LoVo (cell line): ENCODE measurements at regions not wholly inside any gene's neighbourhood (a gene's known extent, or its start where the extent isn't known, plus 50 kb on each side); places are given as distances from the start of the nearest gene placed in this dataset.
"Not testable (repeated sequence)": the region's sequence is repeated elsewhere in the genome, so short reads cannot be mapped to it uniquely, and the experiment has no call there.

Experiments
- DNase-seq: peaks from one replicate; pipeline ENCODE4 v3.0.0-alpha.2; 2016; ENCODE audit warnings: low spot score

- DNase-seq: no peak
These were observed 656.6 kb downstream of the NR4A2 start for GRCh38 chr2:155675920-155676319.

GRCh38 chr2:155665704-155666103, 666.8 kb downstream of the NR4A2 start:
- DNase-seq: no peak

DNA sequence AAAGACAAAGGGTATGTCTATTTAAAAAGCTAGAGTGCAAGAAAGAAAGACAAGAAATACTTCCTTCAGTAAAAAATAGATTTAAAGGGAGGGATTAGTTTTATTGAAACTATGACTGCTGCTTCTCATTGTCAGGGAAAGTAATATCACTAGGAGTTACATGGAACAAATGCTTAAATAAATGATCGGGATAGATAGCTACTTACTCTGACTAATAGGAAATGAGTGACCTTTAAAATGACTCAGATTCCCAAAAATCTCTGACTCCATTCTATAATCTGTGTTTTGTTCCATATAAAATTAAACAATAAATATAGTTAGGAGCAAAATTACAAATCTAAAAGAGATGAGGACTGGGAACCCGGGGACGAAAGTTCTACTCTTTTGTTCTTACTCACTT, 669.3 kb downstream of the NR4A2 start:
- no peak for DNase-seq

DNA sequence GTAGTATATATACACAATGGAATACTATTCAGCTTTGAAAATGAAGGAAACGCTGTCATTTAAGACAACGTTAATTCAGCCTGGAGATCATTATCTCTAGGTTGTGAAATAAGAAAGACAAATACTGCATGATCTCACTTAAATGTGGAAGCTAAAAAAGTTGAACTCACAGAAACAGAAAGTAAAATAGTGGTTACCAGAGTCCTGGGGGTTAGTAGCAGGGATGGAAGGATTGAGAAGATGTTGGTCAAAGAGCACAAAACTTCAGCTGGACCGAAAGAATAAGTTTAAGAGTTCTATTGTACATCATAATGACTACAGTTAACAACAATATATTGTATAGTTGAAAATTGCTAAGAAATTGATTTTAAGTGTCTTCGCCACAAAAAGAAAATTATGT, 670.3 kb downstream of the NR4A2 start:
- no peak for DNase-seq

GRCh38 chr2:155653176-155653575, 679.3 kb downstream of the NR4A2 start:
- DNase-seq: no peak

GRCh38 chr2:155651851-155652250, 680.7 kb downstream of the NR4A2 start:
- DNase-seq: no peak

- DNase-seq: no peak
These were observed 686.7 kb downstream of the NR4A2 start for GRCh38 chr2:155645791-155646190.

GRCh38 chr2:155643056-155643775, 689.3 kb downstream of the NR4A2 start:
- no peak for DNase-seq

DNA sequence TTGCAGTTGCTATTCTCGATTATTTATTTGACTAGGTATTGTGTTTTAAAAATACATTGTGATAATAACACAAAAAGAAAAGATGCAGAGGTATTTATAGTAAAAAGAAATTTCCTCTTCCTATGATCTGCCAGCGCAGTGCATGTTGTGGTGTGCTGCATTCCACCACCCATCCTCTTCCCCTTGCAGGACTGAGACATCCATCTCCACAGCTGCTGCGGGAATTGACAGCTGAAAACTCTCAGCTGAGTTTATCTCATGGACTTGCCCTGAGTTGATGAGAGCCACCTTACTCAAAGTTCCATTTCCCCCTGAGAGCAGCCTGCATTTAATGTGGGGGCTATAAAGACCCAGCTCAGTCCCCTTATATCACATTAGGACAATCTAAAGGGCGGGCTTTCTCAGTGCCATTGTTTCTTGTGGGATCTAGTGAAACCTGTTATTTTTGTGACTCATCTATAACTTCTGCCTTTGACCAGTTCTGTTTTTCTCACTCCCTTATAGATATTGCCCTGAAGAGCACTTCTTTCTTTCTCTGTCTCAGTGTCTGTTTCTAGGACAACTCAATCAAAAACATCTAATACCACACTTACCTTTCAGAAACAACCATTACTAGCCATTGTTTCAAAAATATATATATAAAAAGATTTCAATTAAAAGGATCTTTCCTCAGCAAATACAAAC, 698.5 kb downstream of the NR4A2 start:
- no peak for DNase-seq

DNA sequence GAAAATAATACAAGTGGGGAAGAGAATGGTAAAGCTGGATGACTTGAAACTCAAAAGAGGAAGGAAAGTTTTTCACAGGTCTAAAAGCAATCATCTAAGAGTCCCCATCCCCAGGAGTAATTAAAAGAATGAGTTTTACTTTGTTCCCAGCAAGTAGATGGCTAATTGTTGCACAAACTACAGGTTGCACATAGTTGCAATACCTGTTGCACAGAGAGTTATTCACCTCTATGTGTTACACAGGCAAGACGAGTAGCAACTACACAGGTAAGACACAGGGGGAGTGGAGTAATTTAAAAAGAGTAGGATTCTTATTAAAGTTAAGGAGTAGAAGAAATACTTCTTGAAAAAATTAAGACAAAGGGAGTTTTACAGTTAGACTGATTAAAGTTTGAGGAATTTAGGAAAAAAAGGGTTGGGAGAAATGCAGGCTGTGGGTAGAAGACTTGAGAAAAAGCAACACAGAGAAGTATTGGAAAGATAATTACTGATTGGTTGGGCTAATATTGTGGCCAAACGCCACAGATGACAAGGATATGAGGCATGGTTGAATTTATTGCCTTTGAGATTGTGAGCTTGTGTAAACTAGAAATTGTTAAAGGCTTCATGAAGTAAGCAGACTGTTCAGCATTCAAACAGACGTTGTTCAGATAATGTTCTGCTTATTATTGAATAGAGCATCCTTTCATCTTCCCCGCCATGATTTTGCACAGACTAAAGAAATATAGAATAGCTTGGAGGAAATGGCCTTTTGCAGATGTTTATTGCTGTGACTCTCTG, 699.3 kb downstream of the NR4A2 start:
- no peak for DNase-seq

DNA sequence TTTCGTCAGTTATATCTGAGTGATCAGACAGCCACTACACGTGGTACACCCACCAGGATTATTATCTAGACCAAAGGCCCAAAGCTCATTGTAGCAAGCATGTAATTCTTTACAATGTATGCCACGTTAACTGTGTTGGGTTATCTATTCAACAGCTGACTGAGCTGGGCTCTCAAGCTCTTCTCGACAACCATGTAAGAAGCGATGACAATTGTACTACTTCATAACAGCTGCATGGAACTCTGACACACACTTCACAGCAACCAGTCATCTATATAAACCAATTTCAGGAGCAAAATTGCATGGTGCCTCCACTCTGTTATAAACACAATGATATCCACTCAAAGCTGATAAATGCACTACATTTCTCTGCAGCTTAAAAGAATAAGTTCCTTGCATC, 701.8 kb downstream of the NR4A2 start:
- DNase-seq: no peak

- DNase-seq: no peak
These were observed 710.1 kb downstream of the NR4A2 start for GRCh38 chr2:155622443-155622842.

- DNase-seq: no peak
These were observed 731.4 kb downstream of the NR4A2 start for GRCh38 chr2:155600914-155601760.

- no peak for DNase-seq
These were observed 732.2 kb downstream of the NR4A2 start for GRCh38 chr2:155600296-155600695.

DNA sequence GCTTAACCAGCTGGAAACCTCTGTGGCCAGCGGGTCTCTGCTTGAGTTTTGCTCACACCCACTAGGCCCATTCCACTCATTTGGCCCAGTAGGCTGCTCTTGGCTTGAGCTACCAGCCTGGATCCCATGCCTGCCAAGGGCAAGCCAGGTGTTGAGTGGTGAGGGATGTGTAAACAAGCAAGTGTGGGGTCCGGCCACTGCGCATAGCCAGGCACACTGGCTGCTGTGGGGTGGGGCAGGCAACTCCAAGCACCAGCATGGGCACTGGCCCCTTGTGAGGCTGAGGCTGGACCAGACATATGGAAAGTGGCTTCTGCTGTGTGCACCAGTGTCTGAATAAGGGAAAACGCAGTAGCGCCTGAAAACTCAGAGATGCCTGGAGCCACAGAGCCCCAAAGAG, 732.7 kb downstream of the NR4A2 start:
- DNase-seq: no peak

DNA sequence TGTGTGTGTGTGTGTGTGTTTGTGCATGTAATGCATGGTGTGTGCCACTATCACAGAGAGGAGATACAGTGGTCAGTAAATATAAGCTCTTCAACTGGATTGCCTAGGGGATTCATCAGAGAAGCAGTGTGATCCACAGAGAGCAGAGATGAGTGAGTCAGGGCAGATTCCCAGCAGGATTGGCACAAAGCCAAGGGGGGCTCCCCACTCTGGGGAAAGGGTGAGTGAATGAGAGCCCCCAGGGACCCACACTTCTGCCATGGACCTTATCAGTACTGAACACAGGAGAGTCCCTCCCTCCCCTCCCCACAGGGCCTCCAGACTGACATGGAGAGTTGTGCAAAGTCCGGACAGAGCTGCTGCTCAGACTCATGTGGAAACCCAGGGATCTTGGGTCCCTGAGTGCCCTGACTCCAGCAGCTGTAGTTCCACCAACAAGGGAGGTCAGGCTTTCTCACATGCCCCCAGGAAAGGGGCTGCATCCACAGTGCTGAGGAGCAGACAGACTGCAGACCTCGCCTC, 748.8 kb downstream of the NR4A2 start:
- DNase-seq: no peak

- no peak for DNase-seq
These were observed 757.6 kb downstream of the NR4A2 start for GRCh38 chr2:155574941-155575340.

DNA sequence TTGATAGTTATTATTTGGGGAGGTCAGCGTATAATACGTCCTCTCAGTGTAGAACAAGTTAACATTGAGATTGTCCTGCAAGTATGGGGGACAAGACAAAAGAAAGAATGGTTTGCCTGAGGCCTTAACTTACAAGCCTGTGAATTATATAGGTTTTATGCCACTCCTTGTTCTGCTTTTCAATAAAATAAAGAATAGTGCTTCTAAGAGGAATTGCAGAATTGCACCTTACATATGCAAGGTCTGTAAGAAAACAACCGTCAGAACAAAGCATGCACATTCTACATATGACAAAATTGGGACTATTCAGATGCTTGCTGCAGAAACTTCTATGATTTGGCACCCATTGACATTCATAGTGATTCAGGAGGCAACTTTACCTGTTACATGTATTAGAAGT, 785.0 kb downstream of the NR4A2 start:
- DNase-seq: no peak

DNA sequence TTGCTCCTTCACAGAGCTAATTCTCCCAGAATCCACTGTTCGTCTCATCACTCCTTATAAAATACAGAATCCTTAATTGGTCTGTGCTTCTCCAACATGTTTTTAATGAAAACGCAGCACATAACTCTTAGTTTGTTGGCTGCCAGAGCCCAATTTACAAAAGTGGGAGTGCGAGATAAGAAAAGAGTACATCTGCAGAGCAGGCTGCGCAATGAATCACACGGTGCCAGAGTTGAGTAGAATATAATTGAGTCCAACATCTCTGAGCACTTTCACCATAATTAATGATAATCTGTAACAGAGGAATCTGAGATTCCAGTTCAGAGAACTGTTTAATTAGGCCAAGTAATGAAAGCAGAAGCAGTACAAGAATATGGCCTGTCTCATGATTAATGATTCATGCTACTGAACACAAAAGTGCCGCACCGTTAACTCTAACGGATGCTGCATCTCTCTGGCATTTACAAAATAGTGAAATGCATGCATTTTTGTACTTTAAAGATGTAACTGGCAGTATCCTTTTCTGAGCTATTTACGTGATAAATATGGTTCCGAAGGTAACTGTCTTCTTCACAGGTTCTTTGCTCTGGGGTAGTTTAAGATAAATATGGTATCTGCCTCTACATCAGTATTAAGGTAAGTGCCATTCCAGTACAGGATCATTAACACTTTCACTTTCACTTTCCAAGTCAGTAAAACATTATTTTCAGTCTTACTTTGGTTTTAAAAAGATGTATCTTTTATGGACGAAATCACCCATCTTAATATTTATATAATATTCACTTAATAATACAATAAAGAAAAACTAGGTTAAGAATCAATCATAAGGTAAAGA, 785.6 kb downstream of the NR4A2 start:
- no peak for DNase-seq

GRCh38 chr2:155539028-155539427, 793.5 kb downstream of the NR4A2 start:
- DNase-seq: not testable (repeated sequence)

- no peak for DNase-seq
These were observed 804.5 kb downstream of the NR4A2 start for GRCh38 chr2:155528034-155528433.
